Thyroid gland (tissue), 4 donors: ENCODE measurements at regions not wholly inside any gene's neighbourhood (a gene's known extent, or its start where the extent isn't known, plus 50 kb on each side); places are given as distances from the start of the nearest gene placed in this dataset.

ENCODE experiments used
- POLR2A ChIP-seq, 2 donors: fragments of 450-650 bp; IDR thresholded peaks; one replicate each; pipeline ENCODE4 v1.6.1; 2017; ENCODE audit warnings: antibody characterized with exemption in 2 of 2, mild to moderate bottlenecking in 2 of 2, moderate library complexity in 1 of 2
- TF ChIP-seq, protein P1 (sequence below), 6 experiments: fragments of 200-600 bp in 3 of 6; fragments of 450-650 bp in 3 of 6; sonication (generic) in 3 of 6; IDR thresholded peaks; one replicate each; pipeline ENCODE4 v1.5.1; 2016 to 2019; ENCODE audit warnings: antibody characterized with exemption in 6 of 6, mild to moderate bottlenecking in 2 of 6, inconsistent platforms in 1 of 6, moderate library complexity in 1 of 6

DNA sequence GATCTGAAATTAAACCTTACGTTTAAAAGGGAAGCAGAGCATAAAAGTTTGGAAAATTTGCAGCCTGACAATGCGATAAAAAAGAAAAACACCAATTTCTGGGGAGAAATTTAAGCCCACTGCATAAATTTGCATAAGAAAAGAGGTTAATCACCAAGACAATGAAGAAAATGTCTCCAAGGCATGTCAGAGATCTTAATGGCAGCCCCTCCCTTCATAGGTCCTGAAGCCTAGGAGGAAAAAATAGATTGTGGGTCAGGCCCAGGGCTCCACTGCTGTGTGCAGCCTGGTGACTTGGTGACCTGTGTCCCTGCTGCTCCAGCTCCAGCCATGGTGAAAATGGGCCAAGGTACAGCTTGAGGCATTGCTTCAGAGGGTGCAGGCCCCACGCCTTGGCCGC, 264.0 kb upstream of the CT83 start:
- TF ChIP-seq, protein P1, sequence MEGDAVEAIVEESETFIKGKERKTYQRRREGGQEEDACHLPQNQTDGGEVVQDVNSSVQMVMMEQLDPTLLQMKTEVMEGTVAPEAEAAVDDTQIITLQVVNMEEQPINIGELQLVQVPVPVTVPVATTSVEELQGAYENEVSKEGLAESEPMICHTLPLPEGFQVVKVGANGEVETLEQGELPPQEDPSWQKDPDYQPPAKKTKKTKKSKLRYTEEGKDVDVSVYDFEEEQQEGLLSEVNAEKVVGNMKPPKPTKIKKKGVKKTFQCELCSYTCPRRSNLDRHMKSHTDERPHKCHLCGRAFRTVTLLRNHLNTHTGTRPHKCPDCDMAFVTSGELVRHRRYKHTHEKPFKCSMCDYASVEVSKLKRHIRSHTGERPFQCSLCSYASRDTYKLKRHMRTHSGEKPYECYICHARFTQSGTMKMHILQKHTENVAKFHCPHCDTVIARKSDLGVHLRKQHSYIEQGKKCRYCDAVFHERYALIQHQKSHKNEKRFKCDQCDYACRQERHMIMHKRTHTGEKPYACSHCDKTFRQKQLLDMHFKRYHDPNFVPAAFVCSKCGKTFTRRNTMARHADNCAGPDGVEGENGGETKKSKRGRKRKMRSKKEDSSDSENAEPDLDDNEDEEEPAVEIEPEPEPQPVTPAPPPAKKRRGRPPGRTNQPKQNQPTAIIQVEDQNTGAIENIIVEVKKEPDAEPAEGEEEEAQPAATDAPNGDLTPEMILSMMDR (IDR thresholded peaks at IDR 0.05), result no peak
- TF ChIP-seq POLR2A (IDR thresholded peaks at IDR 0.05), result no peak
